ENCODE measurements at regions not wholly inside any gene's neighbourhood (a gene's known extent, or its start where the extent isn't known, plus 50 kb on each side); places are given as distances from the start of the nearest gene placed in this dataset.
"Not testable (repeated sequence)": the region's sequence is repeated elsewhere in the genome, so short reads cannot be mapped to it uniquely, and the experiment has no call there.

DNA sequence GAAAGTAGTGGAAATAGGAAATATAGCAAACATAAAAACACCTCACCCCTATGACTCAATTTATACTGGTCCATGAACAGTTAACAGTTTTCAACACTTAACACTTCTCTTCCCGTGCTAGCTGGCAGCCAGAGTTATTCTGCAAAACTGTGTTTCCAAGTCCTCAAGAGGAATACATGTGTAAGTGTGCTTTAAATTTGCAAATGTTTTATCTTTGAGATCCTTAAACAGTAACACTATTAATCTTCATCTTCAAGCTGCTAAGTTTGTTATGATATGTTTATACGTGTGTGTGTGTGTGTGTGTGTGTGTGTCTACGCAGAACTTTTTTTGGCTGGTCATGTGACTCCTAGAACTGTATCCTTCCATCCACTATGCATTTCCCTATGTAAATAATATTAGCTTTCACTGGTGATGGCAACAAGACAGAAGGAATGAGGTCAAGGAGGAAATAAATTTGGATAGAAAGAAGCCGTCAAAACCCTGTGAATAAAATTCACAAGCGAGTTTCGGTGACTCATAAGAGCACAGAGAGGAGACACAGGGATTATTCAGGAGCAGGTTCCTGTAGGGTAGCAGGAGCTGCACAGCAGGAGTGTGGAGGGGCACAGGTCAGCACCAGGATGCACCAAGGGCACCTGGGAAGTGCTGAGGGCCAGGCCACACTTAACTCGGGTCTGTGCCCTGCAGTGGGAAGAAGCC, 105.9 kb upstream of the ETV6 start:
- no peaks in the 10 kb centered on the region for H3K36me3 Mint-ChIP-seq
- no peaks in the 10 kb centered on the region for H3K9me3 Mint-ChIP-seq (ENCODE audit: low read depth)
- H3K4me1 Mint-ChIP-seq, result peaks cover 29% of the 10 kb centered on the region
- H3K27ac Mint-ChIP-seq, result no peak overlapping the region
- no peak overlapping the region for H3K4me3 Mint-ChIP-seq
- no peak for ATAC-seq
- CTCF ChIA-PET, result no interaction called here
- no peaks in the 10 kb centered on the region for H3K27me3 Mint-ChIP-seq
- no peak for DNase-seq

DNA sequence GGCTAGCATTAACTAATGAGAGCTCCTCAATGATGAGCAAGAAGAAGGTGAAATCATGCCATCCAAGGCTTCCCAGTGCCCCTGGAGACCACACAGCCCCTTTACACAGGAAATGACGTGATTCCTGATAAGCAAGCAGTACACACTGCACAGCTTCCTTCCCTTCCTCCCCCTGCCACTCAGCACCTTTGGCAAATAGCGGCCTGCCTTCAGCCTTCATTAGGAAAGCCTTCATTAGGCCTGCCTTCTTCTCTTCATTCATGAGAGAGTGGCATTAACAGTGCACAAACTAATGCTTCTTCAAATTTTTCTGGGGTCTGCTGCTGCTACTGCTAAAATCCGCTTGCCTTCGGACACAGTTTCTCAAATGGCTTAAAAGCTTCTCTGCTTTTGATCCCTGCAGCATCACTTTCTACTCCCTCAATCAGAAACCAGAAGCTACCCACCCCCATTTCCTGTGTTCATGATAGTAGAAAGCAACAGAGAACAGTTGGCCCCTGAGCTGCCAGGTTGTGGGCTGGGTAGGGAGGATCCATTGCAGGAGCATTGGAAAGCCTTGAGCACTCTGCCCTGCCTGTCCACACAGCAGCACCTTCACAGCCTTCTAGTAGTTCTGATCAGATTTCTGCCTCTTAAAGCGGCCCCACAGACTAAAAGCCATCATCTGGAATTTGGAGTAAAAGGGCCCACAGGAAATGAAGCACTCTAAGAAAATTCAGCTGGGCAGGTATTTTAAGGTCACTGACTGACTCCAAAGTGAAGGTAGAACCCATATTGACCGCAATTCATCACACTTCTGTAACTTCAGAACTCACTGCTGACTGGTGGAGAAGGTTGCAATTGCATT, 103.8 kb upstream of the ETV6 start:
- peak; percentile 79 for ATAC-seq
- CTCF ChIA-PET, result interaction anchor here (0.7 to 2.4 kb wide), 15 partner anchors 9 to 896 kb away, joined by 3 to 11 read pairs (median 3); partner anchors contain the start of gene BCL2L14
- Mint-ChIP-seq H3K4me1 (peaks cover 26% of the 10 kb centered on the region), H3K27me3 (no peaks in the 10 kb centered on the region), H3K4me3 (peak overlapping the region; percentile 59), H3K27ac (peak overlapping the region; percentile 95), H3K36me3 (no peaks in the 10 kb centered on the region), H3K9me3 (ENCODE audit: low read depth) (no peaks in the 10 kb centered on the region)
- peak; percentile 75 for DNase-seq

DNA sequence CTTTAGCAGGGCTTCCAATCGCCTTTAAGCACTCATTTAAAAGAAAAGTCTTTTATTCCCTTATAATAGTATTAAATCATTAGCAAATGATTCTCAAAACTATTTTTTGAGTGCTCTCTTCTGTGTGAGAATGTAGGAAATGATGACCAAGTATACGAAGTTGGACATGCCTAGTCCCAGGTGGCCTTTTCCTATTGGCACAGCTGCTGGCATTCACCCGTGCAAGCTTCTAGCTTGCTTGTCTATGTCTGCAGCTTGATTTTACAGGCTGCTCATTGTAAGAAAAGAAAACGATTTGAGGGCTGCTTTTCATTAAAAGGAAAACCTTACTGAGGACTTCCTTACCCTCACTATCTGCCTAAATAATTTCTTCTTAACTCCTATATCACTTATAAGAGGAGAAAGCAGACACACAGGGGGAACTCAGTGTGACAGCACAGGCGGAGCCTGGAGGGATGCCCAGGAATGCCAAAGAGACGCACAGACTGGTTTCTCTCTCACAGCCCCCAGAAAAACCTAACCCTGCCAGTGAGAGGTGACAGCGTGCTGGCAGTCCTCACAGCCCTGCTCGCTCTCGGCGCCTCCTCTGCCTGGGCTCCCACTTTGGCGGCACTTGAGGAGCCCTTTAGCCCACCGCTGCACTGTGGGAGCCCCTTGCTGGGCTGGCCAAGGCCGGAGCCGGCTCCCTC, 102.7 kb upstream of the ETV6 start:
- Mint-ChIP-seq H3K4me1 (peaks cover 25% of the 10 kb centered on the region), H3K4me3 (peak overlapping the region; percentile 33), H3K27ac (peak overlapping the region; percentile 95)
- CTCF ChIA-PET, result interaction anchor here (0.9 to 2.4 kb wide), 8 partner anchors 9 to 486 kb away, joined by 3 to 11 read pairs (median 4); no protein-coding TSS in a partner anchor
- not testable (repeated sequence) for H3K27me3 Mint-ChIP-seq; H3K9me3 Mint-ChIP-seq (ENCODE audit: low read depth); DNase-seq; H3K36me3 Mint-ChIP-seq; ATAC-seq

GRCh38 chr12:11547271-11547646, 102.2 kb upstream of the ETV6 start:
- Mint-ChIP-seq H3K4me1 (peaks cover 25% of the 10 kb centered on the region), H3K4me3 (peak overlapping the region; percentile 62), H3K27ac (peak overlapping the region; percentile 95)
- peak; percentile 55 for DNase-seq
- not testable (repeated sequence) for H3K9me3 Mint-ChIP-seq (ENCODE audit: low read depth); ATAC-seq; H3K27me3 Mint-ChIP-seq; H3K36me3 Mint-ChIP-seq
- CTCF ChIA-PET, result interaction anchor here (1.2 kb wide), 1 partner anchor 32 kb away, joined by 3 read pairs; no protein-coding TSS in a partner anchor

- no peaks in the 10 kb centered on the region for H3K36me3 Mint-ChIP-seq
- H3K4me3 Mint-ChIP-seq, result no peak overlapping the region
- H3K4me1 Mint-ChIP-seq, result peaks cover 29% of the 10 kb centered on the region
- peaks cover 11% of the 10 kb centered on the region for H3K27me3 Mint-ChIP-seq
- no peak overlapping the region for H3K27ac Mint-ChIP-seq
- DNase-seq (no peak), ATAC-seq (no peak)
- no peaks in the 10 kb centered on the region for H3K9me3 Mint-ChIP-seq (ENCODE audit: low read depth)
- CTCF ChIA-PET, result no interaction called here
Measured at GRCh38 chr12:11549119-11549518, 100.4 kb upstream of the ETV6 start.

- no peaks in the 10 kb centered on the region for H3K9me3 Mint-ChIP-seq (ENCODE audit: low read depth)
- peaks cover 24% of the 10 kb centered on the region for H3K27me3 Mint-ChIP-seq
- no peaks in the 10 kb centered on the region for H3K36me3 Mint-ChIP-seq
- H3K4me3 Mint-ChIP-seq, result no peak overlapping the region
- peaks cover 17% of the 10 kb centered on the region for H3K4me1 Mint-ChIP-seq
- peak; percentile 85 for ATAC-seq
- CTCF ChIA-PET, result interaction anchor here (0.7 to 2.3 kb wide), 3 partner anchors 8 to 454 kb away, joined by 4 to 10 read pairs (median 5); no protein-coding TSS in a partner anchor
- peak; percentile 75 for DNase-seq
- H3K27ac Mint-ChIP-seq, result no peak overlapping the region
Measured at GRCh38 chr12:11553871-11554533, 95.5 kb upstream of the ETV6 start.

- CTCF ChIA-PET, result interaction anchor here (1.0 to 3.3 kb wide), 5 partner anchors 8 to 495 kb away, joined by 4 to 12 read pairs (median 10); no protein-coding TSS in a partner anchor
- peaks cover 29% of the 10 kb centered on the region for H3K27me3 Mint-ChIP-seq
- no peak overlapping the region for H3K4me3 Mint-ChIP-seq
- no peak overlapping the region for H3K27ac Mint-ChIP-seq
- peaks cover 17% of the 10 kb centered on the region for H3K4me1 Mint-ChIP-seq
- ATAC-seq (no peak), DNase-seq (no peak)
- no peaks in the 10 kb centered on the region for H3K9me3 Mint-ChIP-seq (ENCODE audit: low read depth)
- H3K36me3 Mint-ChIP-seq, result no peaks in the 10 kb centered on the region
Measured at GRCh38 chr12:11555195-11555594, 94.3 kb upstream of the ETV6 start.

DNA sequence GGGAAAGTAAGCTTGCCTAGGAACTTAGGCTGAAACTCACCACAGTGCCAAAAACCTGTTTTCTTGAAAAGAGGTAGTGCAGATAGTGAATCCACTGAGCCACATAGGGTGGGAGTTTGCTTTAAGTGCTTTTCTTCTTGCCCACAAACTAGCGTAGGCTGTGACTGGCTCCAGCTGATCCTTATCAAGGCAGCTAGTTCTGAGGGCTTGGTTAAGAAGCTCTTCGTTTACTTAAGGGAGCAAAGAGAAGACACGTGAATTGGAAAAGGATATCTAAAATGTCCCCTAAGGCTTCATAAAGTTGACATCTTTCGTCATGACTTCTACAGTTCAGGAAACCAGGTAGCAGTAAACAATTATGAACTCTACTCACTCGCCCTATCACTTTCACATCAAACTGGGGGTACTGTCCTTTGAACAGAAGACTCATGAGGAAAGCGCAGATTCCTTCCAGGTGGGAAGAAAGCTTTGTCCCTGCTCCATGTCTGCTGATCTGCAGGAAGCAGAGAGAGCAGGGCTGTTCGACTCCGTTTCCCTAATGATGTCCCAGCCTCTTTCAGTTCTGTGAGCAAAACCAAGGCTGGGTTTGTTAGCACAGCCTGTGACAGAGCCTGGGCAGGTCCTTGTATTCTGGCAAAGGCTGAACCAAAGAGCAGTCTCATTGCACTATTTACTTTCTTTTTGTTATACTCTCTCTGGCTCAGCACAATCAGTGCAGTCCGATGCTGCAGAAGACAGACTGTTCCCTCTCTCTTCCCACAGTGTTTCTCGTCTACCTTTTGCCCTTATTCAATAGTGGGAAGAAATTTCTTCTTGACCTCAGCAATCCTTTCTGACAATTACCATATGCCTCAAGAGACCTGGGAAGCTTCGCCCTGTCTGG, 93.5 kb upstream of the ETV6 start:
- DNase-seq (no peak), ATAC-seq (peak; percentile 43)
- Mint-ChIP-seq H3K27ac (no peak overlapping the region), H3K4me1 (peaks cover 17% of the 10 kb centered on the region), H3K4me3 (peak overlapping the region; percentile 28), H3K36me3 (no peaks in the 10 kb centered on the region), H3K27me3 (peaks cover 32% of the 10 kb centered on the region), H3K9me3 (ENCODE audit: low read depth) (no peaks in the 10 kb centered on the region)
- CTCF ChIA-PET, result interaction anchor here (0.7 to 3.3 kb wide), 6 partner anchors 7 to 773 kb away, joined by 3 to 12 read pairs (median 8); no protein-coding TSS in a partner anchor

GRCh38 chr12:11556682-11557081, 92.8 kb upstream of the ETV6 start:
- DNase-seq (no peak), ATAC-seq (no peak)
- Mint-ChIP-seq H3K27me3 (peaks cover 35% of the 10 kb centered on the region), H3K4me1 (peaks cover 17% of the 10 kb centered on the region), H3K36me3 (no peaks in the 10 kb centered on the region), H3K4me3 (no peak overlapping the region), H3K27ac (no peak overlapping the region), H3K9me3 (ENCODE audit: low read depth) (no peaks in the 10 kb centered on the region)
- CTCF ChIA-PET, result interaction anchor here (0.7 to 3.3 kb wide), 6 partner anchors 11 to 772 kb away, joined by 3 to 12 read pairs (median 8); no protein-coding TSS in a partner anchor

DNA sequence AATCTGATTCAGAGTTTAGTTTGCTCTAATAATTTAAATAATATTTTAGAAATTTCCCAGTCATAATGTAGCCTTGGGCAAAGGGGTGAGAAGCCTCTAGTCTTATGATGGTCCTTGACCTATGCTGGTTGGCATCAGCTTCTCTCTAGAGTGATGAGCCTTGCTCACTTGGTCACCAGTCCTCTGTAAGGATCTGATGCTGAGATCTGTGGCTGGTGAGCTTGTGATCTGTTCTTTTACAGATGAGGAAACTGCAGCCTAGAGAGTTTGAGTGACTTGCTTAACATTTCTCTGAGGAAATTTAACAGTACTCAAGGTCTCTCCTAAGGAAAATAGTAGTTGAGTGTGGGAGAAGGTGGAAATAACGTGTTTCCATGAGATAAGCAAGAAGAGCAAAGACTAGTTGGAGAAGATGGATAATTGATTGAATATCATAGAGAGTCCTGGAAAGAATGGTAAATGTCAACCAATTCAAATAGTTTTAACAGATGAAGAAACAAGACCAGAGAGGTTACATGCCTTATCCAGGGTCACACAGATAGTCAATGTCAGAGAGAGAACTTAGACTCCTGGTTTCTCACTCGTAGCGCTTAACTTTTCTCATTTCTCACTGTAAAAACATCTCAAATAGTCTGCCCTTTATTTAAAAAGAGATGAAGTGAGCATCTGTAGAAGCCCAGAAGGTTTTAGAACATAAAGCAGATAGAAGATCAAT, 89.7 kb upstream of the ETV6 start:
- no peaks in the 10 kb centered on the region for H3K9me3 Mint-ChIP-seq (ENCODE audit: low read depth)
- H3K27ac Mint-ChIP-seq, result no peak overlapping the region
- peaks cover 22% of the 10 kb centered on the region for H3K27me3 Mint-ChIP-seq
- H3K4me3 Mint-ChIP-seq, result no peak overlapping the region
- peaks cover 11% of the 10 kb centered on the region for H3K4me1 Mint-ChIP-seq
- CTCF ChIA-PET, result interaction anchor here (1.4 kb wide), 1 partner anchor 474 kb away, joined by 3 read pairs; no protein-coding TSS in a partner anchor
- DNase-seq (no peak), ATAC-seq (no peak)
- no peaks in the 10 kb centered on the region for H3K36me3 Mint-ChIP-seq

GRCh38 chr12:11561411-11561810, 88.1 kb upstream of the ETV6 start:
- CTCF ChIA-PET, result no interaction called here
- Mint-ChIP-seq H3K27me3 (peaks cover 12% of the 10 kb centered on the region), H3K4me1 (peaks cover under 1% of the 10 kb centered on the region), H3K9me3 (ENCODE audit: low read depth) (no peaks in the 10 kb centered on the region), H3K27ac (no peak overlapping the region), H3K4me3 (no peak overlapping the region), H3K36me3 (no peaks in the 10 kb centered on the region)
- ATAC-seq, result no peak
- DNase-seq, result no peak
